IPS-15b (cell line): ENCODE measurements at regions not wholly inside any gene's neighbourhood (a gene's known extent, or its start where the extent isn't known, plus 50 kb on each side); places are given as distances from the start of the nearest gene placed in this dataset.
"Not testable (repeated sequence)": the region's sequence is repeated elsewhere in the genome, so short reads cannot be mapped to it uniquely, and the experiment has no call there.

ENCODE experiments used
- H3K27me3 ChIP-seq: one replicate; pipeline ENCODE4 v1.6.1; 2013; ENCODE audit warnings: low read length; ENCODE audit not compliant: control insufficient read depth, insufficient read depth
- H3K36me3 ChIP-seq: one replicate; pipeline ENCODE4 v1.6.1; 2013; ENCODE audit warnings: low read length; ENCODE audit not compliant: control insufficient read depth, insufficient read depth
- H3K4me1 ChIP-seq: one replicate; pipeline ENCODE4 v1.6.1; 2013; ENCODE audit warnings: mild to moderate bottlenecking, low read length; ENCODE audit not compliant: control insufficient read depth, insufficient read depth
- H3K4me3 ChIP-seq: one replicate; pipeline ENCODE4 v1.5.1; 2013; ENCODE audit warnings: low read depth, low read length
- H3K9ac ChIP-seq: one replicate; pipeline ENCODE4 v1.6.1; 2013; ENCODE audit warnings: low read depth, mild to moderate bottlenecking, low read length
- H3K9me3 ChIP-seq: one replicate; pipeline ENCODE4 v1.6.1; 2013; ENCODE audit warnings: mild to moderate bottlenecking, low read length; ENCODE audit not compliant: control insufficient read depth, insufficient read depth

- H3K4me3 ChIP-seq, H3K4me1 ChIP-seq, H3K36me3 ChIP-seq, H3K27me3 ChIP-seq, H3K9me3 ChIP-seq, H3K9ac ChIP-seq: not testable (repeated sequence)
These were observed 1012.6 kb upstream of the ADAMTS5 start for GRCh38 chr21:27979446-27979845.

- no peaks in the 10 kb centered on the region for H3K36me3 ChIP-seq
- no peaks in the 10 kb centered on the region for H3K9me3 ChIP-seq
- H3K4me1 ChIP-seq = no peaks in the 10 kb centered on the region
- H3K9ac ChIP-seq = no peak overlapping the region
- H3K4me3 ChIP-seq = no peak overlapping the region
- H3K27me3 ChIP-seq = no peaks in the 10 kb centered on the region
These were observed 1008.6 kb upstream of the ADAMTS5 start for GRCh38 chr21:27975514-27975913.

- not testable (repeated sequence) for H3K36me3 ChIP-seq, H3K27me3 ChIP-seq, H3K4me3 ChIP-seq, H3K9me3 ChIP-seq, H3K4me1 ChIP-seq, H3K9ac ChIP-seq
These were observed 1007.3 kb upstream of the ADAMTS5 start for GRCh38 chr21:27974152-27974551.

- H3K4me1 ChIP-seq, H3K27me3 ChIP-seq, H3K9me3 ChIP-seq, H3K9ac ChIP-seq, H3K36me3 ChIP-seq, H3K4me3 ChIP-seq: not testable (repeated sequence)
These were observed 1001.4 kb upstream of the ADAMTS5 start for GRCh38 chr21:27968240-27968639.

- H3K9me3 ChIP-seq = no peaks in the 10 kb centered on the region
- no peaks in the 10 kb centered on the region for H3K36me3 ChIP-seq
- no peaks in the 10 kb centered on the region for H3K27me3 ChIP-seq
- H3K4me3 ChIP-seq = no peak overlapping the region
- no peak overlapping the region for H3K9ac ChIP-seq
- H3K4me1 ChIP-seq = peaks cover 3% of the 10 kb centered on the region
These were observed 987.8 kb upstream of the ADAMTS5 start for GRCh38 chr21:27954543-27955165.

GRCh38 chr21:27953340-27954045 lies 986.6 kb upstream of the ADAMTS5 start:
- Histone ChIP-seq H3K9ac (no peak overlapping the region), H3K36me3 (no peaks in the 10 kb centered on the region), H3K4me3 (no peak overlapping the region), H3K4me1 (peaks cover 3% of the 10 kb centered on the region), H3K9me3 (no peaks in the 10 kb centered on the region), H3K27me3 (no peaks in the 10 kb centered on the region)

GRCh38 chr21:27949093-27949492 lies 982.2 kb upstream of the ADAMTS5 start:
- H3K4me3 ChIP-seq, H3K27me3 ChIP-seq, H3K9me3 ChIP-seq, H3K4me1 ChIP-seq, H3K36me3 ChIP-seq, H3K9ac ChIP-seq: not testable (repeated sequence)

GRCh38 chr21:27930108-27930767 lies 963.4 kb upstream of the ADAMTS5 start:
- not testable (repeated sequence) for H3K9me3 ChIP-seq, H3K4me1 ChIP-seq, H3K36me3 ChIP-seq, H3K27me3 ChIP-seq, H3K4me3 ChIP-seq, H3K9ac ChIP-seq

- not testable (repeated sequence) for H3K4me1 ChIP-seq, H3K9ac ChIP-seq, H3K4me3 ChIP-seq, H3K27me3 ChIP-seq, H3K9me3 ChIP-seq, H3K36me3 ChIP-seq
These were observed 962.3 kb upstream of the ADAMTS5 start for GRCh38 chr21:27929179-27929578.

GRCh38 chr21:27928534-27929115 lies 961.7 kb upstream of the ADAMTS5 start:
- H3K4me1 ChIP-seq, H3K9ac ChIP-seq, H3K4me3 ChIP-seq, H3K27me3 ChIP-seq, H3K9me3 ChIP-seq, H3K36me3 ChIP-seq: not testable (repeated sequence)

GRCh38 chr21:27921421-27921820 lies 954.5 kb upstream of the ADAMTS5 start:
- not testable (repeated sequence) for H3K9me3 ChIP-seq, H3K4me1 ChIP-seq, H3K27me3 ChIP-seq, H3K36me3 ChIP-seq, H3K9ac ChIP-seq, H3K4me3 ChIP-seq

- H3K36me3 ChIP-seq, H3K4me3 ChIP-seq, H3K9ac ChIP-seq, H3K27me3 ChIP-seq, H3K9me3 ChIP-seq, H3K4me1 ChIP-seq: not testable (repeated sequence)
These were observed 951.1 kb upstream of the ADAMTS5 start for GRCh38 chr21:27917966-27918365.
